GM19351 (cell line): ENCODE measurements at regions not wholly inside any gene's neighbourhood (a gene's known extent, or its start where the extent isn't known, plus 50 kb on each side); places are given as distances from the start of the nearest gene placed in this dataset.
"Not testable (repeated sequence)": the region's sequence is repeated elsewhere in the genome, so short reads cannot be mapped to it uniquely, and the experiment has no call there.

Source experiments
- ATAC-seq: cut with Tn5 transposase; IDR thresholded peaks from one replicate; pipeline ENCODE4 v1.9.1; 2021; ENCODE audit warnings: mild to moderate bottlenecking, moderate library complexity; ENCODE audit not compliant: unreplicated experiment

GRCh38 chr10:3331187-3331586, 158.6 kb upstream of the PITRM1 start:
- no peak for ATAC-seq

- ATAC-seq, result peak; percentile 87
Measured at GRCh38 chr10:3330663-3331062, 158.1 kb upstream of the PITRM1 start.

- ATAC-seq, result no peak
Measured at GRCh38 chr10:3325954-3326750, 153.6 kb upstream of the PITRM1 start.

GRCh38 chr10:3324612-3325038, 152.0 kb upstream of the PITRM1 start:
- no peak for ATAC-seq

- ATAC-seq, result no peak
Measured at GRCh38 chr10:3323865-3324498, 151.4 kb upstream of the PITRM1 start.

- no peak for ATAC-seq
Measured at GRCh38 chr10:3321123-3321522, 148.5 kb upstream of the PITRM1 start.

- ATAC-seq, result no peak
Measured at GRCh38 chr10:3319811-3320226, 147.2 kb upstream of the PITRM1 start.

- ATAC-seq, result not testable (repeated sequence)
Measured at GRCh38 chr10:3318480-3318807, 145.9 kb upstream of the PITRM1 start.

- ATAC-seq, result not testable (repeated sequence)
Measured at GRCh38 chr10:3317553-3318479, 145.2 kb upstream of the PITRM1 start.

GRCh38 chr10:3314445-3315085, 142.0 kb upstream of the PITRM1 start:
- not testable (repeated sequence) for ATAC-seq

- ATAC-seq, result not testable (repeated sequence)
Measured at GRCh38 chr10:3313784-3314444, 141.3 kb upstream of the PITRM1 start.

GRCh38 chr10:3312403-3312940, 139.9 kb upstream of the PITRM1 start:
- no peak for ATAC-seq

GRCh38 chr10:3310016-3310784, 137.6 kb upstream of the PITRM1 start:
- no peak for ATAC-seq

- no peak for ATAC-seq
Measured at GRCh38 chr10:3306050-3306449, 133.5 kb upstream of the PITRM1 start.

GRCh38 chr10:3295582-3296151, 123.1 kb upstream of the PITRM1 start:
- no peak for ATAC-seq

GRCh38 chr10:3294919-3295581, 122.5 kb upstream of the PITRM1 start:
- ATAC-seq, result no peak

GRCh38 chr10:3293581-3294431, 121.2 kb upstream of the PITRM1 start:
- ATAC-seq, result no peak

GRCh38 chr10:3292636-3293035, 120.1 kb upstream of the PITRM1 start:
- ATAC-seq, result no peak
